Mesothelial cell of epicardium (in vitro differentiated cells): ENCODE measurements at regions not wholly inside any gene's neighbourhood (a gene's known extent, or its start where the extent isn't known, plus 50 kb on each side); places are given as distances from the start of the nearest gene placed in this dataset.
"Not testable (repeated sequence)": the region's sequence is repeated elsewhere in the genome, so short reads cannot be mapped to it uniquely, and the experiment has no call there.

ENCODE experiments used
- DNase-seq, 2 experiments: peaks; one replicate each; pipeline ENCODE4 v3.0.0; 2021; ENCODE audit warnings: low spot score in 2 of 2; ENCODE audit not compliant: unreplicated experiment in 2 of 2
- H3K27ac Mint-ChIP-seq: 2 replicates; pipeline ENCODE4 v1.8.0; 2021; ENCODE audit warnings: mixed read lengths
- H3K27me3 Mint-ChIP-seq: 2 replicates; pipeline ENCODE4 v1.8.0; 2021; ENCODE audit warnings: low read depth, mixed read lengths
- H3K36me3 Mint-ChIP-seq: 2 replicates; pipeline ENCODE4 v1.8.0; 2021; ENCODE audit warnings: mixed read lengths
- H3K4me1 Mint-ChIP-seq: 2 replicates; pipeline ENCODE4 v1.8.0; 2021; ENCODE audit warnings: mixed read lengths
- H3K4me3 Mint-ChIP-seq: 2 replicates; pipeline ENCODE4 v1.8.0; 2021; ENCODE audit warnings: mild to moderate bottlenecking, moderate library complexity, mixed read lengths
- H3K9me3 Mint-ChIP-seq: 2 replicates; pipeline ENCODE4 v1.8.0; 2021; ENCODE audit warnings: mixed read lengths
- TF ChIP-seq, protein P1 (sequence below): fragments of 200-600 bp; sonication (generic); IDR thresholded peaks from one replicate; pipeline ENCODE4 v1.5.0; 2021; ENCODE audit warnings: antibody characterized with exemption; ENCODE audit not compliant: unreplicated experiment

DNA sequence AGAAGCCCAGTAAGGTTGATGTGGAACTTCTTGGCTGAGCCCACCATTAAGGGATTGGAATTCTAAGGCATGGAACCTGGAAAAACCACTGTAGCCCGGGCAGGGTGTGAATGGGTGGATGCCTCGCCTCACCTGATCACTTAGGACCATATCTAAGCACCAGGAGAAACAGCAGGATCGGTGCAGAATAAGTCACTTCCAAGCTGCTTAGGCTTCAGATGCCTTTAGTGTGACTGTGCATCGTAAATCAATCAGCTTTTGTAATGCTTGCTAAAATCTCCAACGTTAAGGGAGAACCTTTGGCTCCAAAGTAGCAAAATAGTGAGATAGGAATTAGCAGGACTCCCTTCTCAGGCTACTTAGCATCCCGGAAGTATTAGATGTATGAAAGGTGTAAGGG lies 103.9 kb upstream of the MEGF10 start:
- H3K36me3 Mint-ChIP-seq, result no peaks in the 10 kb centered on the region
- H3K27me3 Mint-ChIP-seq, result no peaks in the 10 kb centered on the region
- H3K4me3 Mint-ChIP-seq, result no peak overlapping the region
- peaks cover 3% of the 10 kb centered on the region for H3K4me1 Mint-ChIP-seq
- no peak for DNase-seq
- no peaks in the 10 kb centered on the region for H3K9me3 Mint-ChIP-seq
- H3K27ac Mint-ChIP-seq, result no peak overlapping the region
- TF ChIP-seq, protein P1, sequence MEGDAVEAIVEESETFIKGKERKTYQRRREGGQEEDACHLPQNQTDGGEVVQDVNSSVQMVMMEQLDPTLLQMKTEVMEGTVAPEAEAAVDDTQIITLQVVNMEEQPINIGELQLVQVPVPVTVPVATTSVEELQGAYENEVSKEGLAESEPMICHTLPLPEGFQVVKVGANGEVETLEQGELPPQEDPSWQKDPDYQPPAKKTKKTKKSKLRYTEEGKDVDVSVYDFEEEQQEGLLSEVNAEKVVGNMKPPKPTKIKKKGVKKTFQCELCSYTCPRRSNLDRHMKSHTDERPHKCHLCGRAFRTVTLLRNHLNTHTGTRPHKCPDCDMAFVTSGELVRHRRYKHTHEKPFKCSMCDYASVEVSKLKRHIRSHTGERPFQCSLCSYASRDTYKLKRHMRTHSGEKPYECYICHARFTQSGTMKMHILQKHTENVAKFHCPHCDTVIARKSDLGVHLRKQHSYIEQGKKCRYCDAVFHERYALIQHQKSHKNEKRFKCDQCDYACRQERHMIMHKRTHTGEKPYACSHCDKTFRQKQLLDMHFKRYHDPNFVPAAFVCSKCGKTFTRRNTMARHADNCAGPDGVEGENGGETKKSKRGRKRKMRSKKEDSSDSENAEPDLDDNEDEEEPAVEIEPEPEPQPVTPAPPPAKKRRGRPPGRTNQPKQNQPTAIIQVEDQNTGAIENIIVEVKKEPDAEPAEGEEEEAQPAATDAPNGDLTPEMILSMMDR, result no peak

GRCh38 chr5:127187706-127188105 lies 102.9 kb upstream of the MEGF10 start:
- H3K27ac Mint-ChIP-seq, result no peak overlapping the region
- DNase-seq, result no peak
- H3K4me1 Mint-ChIP-seq, result peaks cover 6% of the 10 kb centered on the region
- H3K9me3 Mint-ChIP-seq, result no peaks in the 10 kb centered on the region
- H3K27me3 Mint-ChIP-seq, result no peaks in the 10 kb centered on the region
- TF ChIP-seq, protein P1, result no peak
- no peaks in the 10 kb centered on the region for H3K36me3 Mint-ChIP-seq
- no peak overlapping the region for H3K4me3 Mint-ChIP-seq

- TF ChIP-seq, protein P1, result no peak
- no peak overlapping the region for H3K27ac Mint-ChIP-seq
- peaks cover 8% of the 10 kb centered on the region for H3K4me1 Mint-ChIP-seq
- H3K9me3 Mint-ChIP-seq, result no peaks in the 10 kb centered on the region
- H3K27me3 Mint-ChIP-seq, result no peaks in the 10 kb centered on the region
- DNase-seq, result no peak
- H3K4me3 Mint-ChIP-seq, result no peak overlapping the region
- H3K36me3 Mint-ChIP-seq, result no peaks in the 10 kb centered on the region
Observed at GRCh38 chr5:127192150-127192549, 98.4 kb upstream of the MEGF10 start.

GRCh38 chr5:127192836-127193338 lies 97.7 kb upstream of the MEGF10 start:
- DNase-seq, result no peak
- Mint-ChIP-seq H3K4me1 (peaks cover 8% of the 10 kb centered on the region), H3K9me3 (no peaks in the 10 kb centered on the region), H3K27me3 (no peaks in the 10 kb centered on the region), H3K27ac (no peak overlapping the region), H3K4me3 (no peak overlapping the region), H3K36me3 (no peaks in the 10 kb centered on the region)
- TF ChIP-seq, protein P1, result no peak

DNA sequence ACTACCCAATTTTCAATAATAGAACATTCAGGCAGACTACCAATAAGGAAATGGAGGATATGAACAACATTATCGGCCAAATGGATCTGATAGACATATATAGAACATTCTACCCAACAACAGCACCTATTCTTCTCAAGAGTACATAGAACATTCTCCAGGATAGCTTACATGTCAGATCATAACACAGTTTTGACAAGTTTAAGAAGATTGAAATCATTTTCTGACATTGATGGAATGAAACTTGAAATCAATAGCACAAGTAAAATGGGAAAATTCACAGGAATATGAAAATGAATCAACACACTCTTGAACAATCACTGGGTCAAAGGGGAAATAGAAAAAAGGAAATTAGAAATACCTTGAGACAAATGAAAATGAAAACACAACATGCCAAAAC lies 94.6 kb upstream of the MEGF10 start:
- TF ChIP-seq, protein P1, result no peak
- Mint-ChIP-seq H3K4me3 (no peak overlapping the region), H3K27me3 (peaks cover 6% of the 10 kb centered on the region), H3K9me3 (peaks cover 18% of the 10 kb centered on the region), H3K27ac (no peak overlapping the region), H3K36me3 (peaks cover 3% of the 10 kb centered on the region), H3K4me1 (peaks cover 8% of the 10 kb centered on the region)
- DNase-seq, result no peak

GRCh38 chr5:127197402-127198167 lies 93.0 kb upstream of the MEGF10 start:
- H3K36me3 Mint-ChIP-seq, H3K4me3 Mint-ChIP-seq, H3K27ac Mint-ChIP-seq, H3K27me3 Mint-ChIP-seq, DNase-seq, H3K4me1 Mint-ChIP-seq: not testable (repeated sequence)
- H3K9me3 Mint-ChIP-seq, result peaks cover 21% of the 10 kb centered on the region

GRCh38 chr5:127202738-127203137 lies 87.9 kb upstream of the MEGF10 start:
- not testable (repeated sequence) for DNase-seq, H3K4me1 Mint-ChIP-seq, H3K27ac Mint-ChIP-seq

More at GRCh38 chr5:127202738-127203137, 87.9 kb upstream of the MEGF10 start:
- H3K4me3 Mint-ChIP-seq, H3K36me3 Mint-ChIP-seq, H3K27me3 Mint-ChIP-seq: not testable (repeated sequence)
- H3K9me3 Mint-ChIP-seq, result peaks cover 21% of the 10 kb centered on the region
